HG02623 (cell line): ENCODE measurements at regions not wholly inside any gene's neighbourhood (a gene's known extent, or its start where the extent isn't known, plus 50 kb on each side); places are given as distances from the start of the nearest gene placed in this dataset.

Experiments
- ATAC-seq: cut with Tn5 transposase; IDR thresholded peaks from one replicate; pipeline ENCODE4 v1.9.1; 2021; ENCODE audit warnings: moderate library complexity; ENCODE audit not compliant: unreplicated experiment

DNA sequence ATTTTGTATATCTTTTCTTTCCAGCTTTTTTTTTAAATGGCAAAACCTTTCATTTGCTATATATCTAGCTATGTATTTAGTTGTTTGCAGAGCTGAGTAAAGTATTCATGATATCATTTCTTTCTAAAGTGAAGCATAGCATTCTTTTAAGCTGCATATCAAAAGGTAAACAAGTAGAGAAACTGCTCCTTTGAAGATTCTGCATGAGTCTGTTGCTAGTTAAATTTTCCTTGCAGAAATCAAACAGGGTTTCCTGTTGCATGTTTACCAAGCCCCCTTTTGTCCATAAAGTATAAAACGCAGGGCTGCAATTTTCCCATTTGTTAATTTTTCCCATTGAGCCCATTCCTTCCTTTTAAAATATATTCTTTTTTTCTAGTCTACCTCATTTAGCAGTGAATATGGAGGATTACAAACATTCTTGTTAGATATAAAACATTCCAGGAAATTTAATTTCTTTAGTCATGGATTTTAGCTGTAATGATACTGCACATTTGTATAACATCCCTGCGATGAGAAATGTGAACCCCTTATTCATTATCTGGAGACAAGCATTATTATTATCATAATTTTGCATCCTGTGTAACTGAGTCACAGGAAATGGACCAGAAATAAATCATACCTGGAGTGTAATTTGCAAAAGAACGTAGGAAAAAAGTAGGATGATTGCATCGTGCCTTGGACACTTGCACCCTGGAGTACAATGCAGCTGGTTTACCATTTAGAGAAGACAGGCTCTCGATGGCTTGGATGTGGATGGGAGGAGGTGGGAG is 110.9 kb upstream of the ARGLU1 start:
- no peak for ATAC-seq

GRCh38 chr13:106675311-106675710 is 107.4 kb upstream of the ARGLU1 start:
- no peak for ATAC-seq

- no peak for ATAC-seq
These were observed 93.0 kb upstream of the ARGLU1 start for GRCh38 chr13:106660746-106661625.

DNA sequence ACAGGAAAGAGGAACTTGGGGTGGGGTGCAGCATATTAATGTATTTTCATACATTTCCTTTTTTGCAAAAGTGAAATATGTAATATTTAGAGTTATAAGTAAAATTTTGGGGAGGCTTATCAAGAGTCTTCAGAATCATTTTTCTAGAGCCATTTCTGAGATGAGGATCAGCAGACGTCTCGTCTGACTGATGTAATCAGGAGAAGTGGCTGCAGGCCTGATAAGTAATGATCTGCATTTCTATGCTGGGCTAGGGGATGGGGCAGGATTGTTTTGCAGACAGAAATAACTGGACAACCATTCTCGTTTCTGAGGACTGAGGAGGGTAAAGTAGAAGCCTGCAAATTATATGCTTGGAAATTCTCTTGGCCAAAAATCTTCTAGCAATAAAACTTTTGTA is 89.2 kb upstream of the ARGLU1 start:
- no peak for ATAC-seq

- no peak for ATAC-seq
These were observed 88.2 kb upstream of the ARGLU1 start for GRCh38 chr13:106656186-106656585.

DNA sequence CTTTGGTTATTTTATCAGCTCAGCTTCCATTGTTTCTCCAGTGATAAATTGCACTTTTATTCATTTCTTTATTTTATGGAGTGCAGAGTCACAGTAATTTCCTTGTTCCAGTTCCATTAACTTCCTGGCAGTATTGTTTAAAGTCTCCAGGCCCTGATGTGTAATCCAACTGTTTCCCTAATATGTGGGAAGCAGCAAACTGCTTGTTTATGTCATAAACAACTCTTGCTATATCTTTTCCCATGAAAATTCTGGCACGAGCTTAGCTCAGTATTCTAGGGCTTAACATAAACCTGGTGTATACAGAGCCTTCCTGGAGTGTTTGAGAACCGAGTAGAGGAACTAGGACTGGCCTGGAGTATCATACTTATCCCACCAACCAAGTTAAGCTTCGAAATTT is 83.5 kb upstream of the ARGLU1 start:
- ATAC-seq = no peak

DNA sequence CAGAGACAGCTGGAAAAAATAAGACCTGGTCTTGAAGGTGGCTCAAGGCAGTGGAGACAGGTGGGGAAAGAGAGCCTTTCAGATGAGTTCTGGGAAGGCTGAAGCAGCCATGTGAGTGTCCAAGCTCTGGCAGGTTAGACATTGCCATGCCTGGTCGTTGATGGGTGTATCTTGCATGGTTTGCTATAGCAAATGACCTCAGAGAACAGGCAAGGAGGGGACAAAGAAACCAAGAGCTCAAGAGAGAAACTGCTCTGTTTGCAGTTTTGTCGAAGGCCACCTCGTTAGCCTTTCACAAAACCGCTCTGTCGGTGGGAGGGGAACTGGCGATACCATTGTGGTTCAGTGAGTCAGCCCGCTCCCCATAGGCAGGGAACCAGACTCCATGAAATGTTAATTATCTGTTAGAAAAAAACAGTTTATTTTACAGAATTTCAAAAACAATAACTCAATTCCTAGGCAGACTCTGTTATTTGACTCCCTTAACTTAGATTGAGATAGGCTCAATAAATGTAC is 82.8 kb upstream of the ARGLU1 start:
- no peak for ATAC-seq

GRCh38 chr13:106649495-106649894 is 81.6 kb upstream of the ARGLU1 start:
- no peak for ATAC-seq

DNA sequence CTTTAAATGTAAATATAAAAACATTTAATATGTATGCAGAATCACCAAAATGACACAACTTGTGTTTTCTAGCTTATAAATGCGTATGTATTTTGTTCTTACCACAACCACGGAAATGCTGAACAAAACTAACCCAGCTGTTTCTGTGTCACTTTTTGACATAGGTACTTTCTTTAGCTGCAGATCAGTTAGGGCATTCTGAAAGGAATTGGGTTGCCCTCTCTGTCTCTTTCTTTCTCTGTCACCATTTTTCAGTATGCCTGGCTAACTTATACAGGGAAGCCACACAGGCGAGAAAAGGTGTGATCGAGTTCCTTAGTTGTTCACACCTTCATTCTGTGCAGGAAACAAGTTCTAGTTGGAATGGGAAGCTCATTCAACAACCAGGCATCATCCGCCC is 72.6 kb upstream of the ARGLU1 start:
- ATAC-seq = no peak

GRCh38 chr13:106637519-106637918 is 69.6 kb upstream of the ARGLU1 start:
- no peak for ATAC-seq

GRCh38 chr13:106636492-106636891 is 68.6 kb upstream of the ARGLU1 start:
- ATAC-seq = no peak

GRCh38 chr13:106635616-106636015 is 67.7 kb upstream of the ARGLU1 start:
- no peak for ATAC-seq

DNA sequence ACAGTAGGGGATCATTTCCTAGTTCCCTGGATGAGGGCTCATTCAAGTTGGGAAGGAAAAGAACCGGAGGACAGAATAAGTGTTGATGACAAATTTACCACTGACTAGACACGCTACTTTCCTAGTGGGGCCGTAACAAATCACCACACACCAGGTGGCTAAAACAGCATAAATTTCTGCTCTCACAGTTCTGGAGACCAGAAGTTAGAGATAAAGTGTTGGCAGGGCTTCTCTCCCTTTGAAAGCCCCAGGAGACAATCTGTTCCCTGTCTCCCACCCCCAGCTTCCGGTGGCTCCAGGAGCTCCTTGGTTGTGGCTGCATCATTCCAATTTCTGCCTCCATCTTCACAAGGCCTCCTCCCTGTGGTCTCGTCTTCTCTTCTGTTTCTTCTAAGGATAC is 65.4 kb upstream of the ARGLU1 start:
- ATAC-seq = no peak

- ATAC-seq = no peak
These were observed 62.7 kb upstream of the ARGLU1 start for GRCh38 chr13:106630650-106631049.

- ATAC-seq = no peak
These were observed 62.2 kb upstream of the ARGLU1 start for GRCh38 chr13:106630162-106630561.

DNA sequence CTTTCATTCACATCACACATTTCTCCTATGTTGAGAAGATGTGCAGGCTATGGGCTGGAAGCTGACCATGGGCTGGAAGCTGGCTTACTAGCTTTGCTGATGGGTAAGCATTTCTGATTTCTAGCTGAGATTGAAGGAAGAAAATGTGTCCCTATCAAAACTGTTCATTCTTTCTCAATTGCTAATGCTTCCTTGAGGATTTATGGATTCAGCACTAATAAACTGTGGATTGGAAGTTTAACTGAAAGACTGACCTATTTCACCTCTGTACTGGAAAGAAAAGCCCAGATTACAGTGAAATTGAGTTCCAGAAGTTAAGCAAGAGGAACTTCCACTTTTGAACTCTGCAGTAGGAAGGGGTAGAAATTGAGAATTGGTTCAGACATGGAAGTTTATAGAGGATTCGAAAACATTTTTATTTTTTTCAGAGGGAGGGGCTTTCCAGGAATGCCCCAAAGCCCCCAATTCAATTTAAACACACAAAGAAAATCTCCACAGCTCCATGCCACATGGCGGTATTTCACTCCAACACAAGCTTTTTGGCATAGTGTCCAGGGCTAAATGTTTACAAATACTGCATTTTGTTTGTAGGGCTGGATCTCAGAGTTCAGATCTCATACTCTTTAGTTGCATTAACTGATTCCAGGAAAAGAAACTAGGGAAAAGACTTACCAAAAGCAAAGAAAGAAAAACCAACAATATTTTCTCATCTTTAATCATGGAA is 61.2 kb upstream of the ARGLU1 start:
- no peak for ATAC-seq

- ATAC-seq = no peak
These were observed 58.5 kb upstream of the ARGLU1 start for GRCh38 chr13:106626473-106626872.

DNA sequence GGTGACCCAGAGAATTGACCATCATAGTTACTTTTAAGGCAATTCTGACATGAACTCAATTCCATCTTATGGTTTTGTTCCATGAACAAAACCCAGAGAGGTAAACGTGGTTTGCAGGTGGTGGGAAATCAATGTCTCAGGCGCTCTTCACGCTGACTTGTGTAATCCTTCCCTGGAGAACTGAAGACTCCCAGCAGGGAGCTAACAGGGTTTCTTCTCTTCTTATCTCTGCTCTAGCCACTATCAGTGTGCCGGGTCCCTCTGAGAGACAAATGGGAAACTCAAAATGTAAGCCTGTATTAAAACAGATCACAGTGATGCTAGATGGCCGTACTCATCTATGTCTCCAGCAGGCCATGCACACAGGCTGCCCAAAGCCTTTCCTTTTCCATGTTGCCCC is 57.6 kb upstream of the ARGLU1 start:
- ATAC-seq = no peak

GRCh38 chr13:106623799-106624460 is 56.0 kb upstream of the ARGLU1 start:
- no peak for ATAC-seq

DNA sequence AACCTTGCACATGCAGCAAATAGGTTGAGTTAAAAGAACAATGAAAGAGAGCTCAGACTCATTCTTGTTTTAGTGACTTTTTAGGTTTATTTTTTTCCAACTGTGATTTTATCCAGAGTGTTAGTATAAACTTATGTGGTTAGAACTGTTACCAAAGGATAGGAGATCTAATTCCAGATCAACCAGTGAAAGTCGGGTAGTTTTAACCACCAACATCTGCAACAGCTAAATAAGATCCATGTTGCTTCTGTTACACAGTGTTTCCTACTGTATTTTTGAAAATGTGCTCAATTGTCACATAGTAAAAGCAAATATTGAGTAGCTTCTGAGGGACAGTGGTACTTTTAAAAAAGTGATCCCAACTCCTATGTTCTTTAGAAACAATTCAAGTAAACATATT is 53.9 kb upstream of the ARGLU1 start:
- ATAC-seq = no peak
